Activated CD4-positive, alpha-beta T cell treated with anti-CD3 and anti-CD28 coated beads, Interleukin-2, amount 50 U/mL, for 1 hour (primary cell): ENCODE measurements at regions not wholly inside any gene's neighbourhood (a gene's known extent, or its start where the extent isn't known, plus 50 kb on each side); places are given as distances from the start of the nearest gene placed in this dataset.

Experiments used
- DNase-seq: peaks from one replicate; pipeline ENCODE4 v3.0.0-alpha.2; 2020

- no peak for DNase-seq
Measured at GRCh38 chr4:177052211-177052934, 257.3 kb upstream of the NEIL3 start.

GRCh38 chr4:177057186-177057585 is 252.5 kb upstream of the NEIL3 start:
- no peak for DNase-seq

GRCh38 chr4:177064116-177064515 is 245.6 kb upstream of the NEIL3 start:
- no peak for DNase-seq

- DNase-seq = no peak
Measured at GRCh38 chr4:177064729-177065394, 244.8 kb upstream of the NEIL3 start.

- DNase-seq = no peak
Measured at GRCh38 chr4:177066746-177067145, 242.9 kb upstream of the NEIL3 start.

- DNase-seq = no peak
Measured at GRCh38 chr4:177070533-177071058, 239.1 kb upstream of the NEIL3 start.

- no peak for DNase-seq
Measured at GRCh38 chr4:177077095-177077971, 232.3 kb upstream of the NEIL3 start.

- no peak for DNase-seq
Measured at GRCh38 chr4:177079327-177079726, 230.3 kb upstream of the NEIL3 start.

GRCh38 chr4:177080388-177080787 is 229.3 kb upstream of the NEIL3 start:
- DNase-seq = no peak

GRCh38 chr4:177087060-177087459 is 222.6 kb upstream of the NEIL3 start:
- DNase-seq = no peak

- no peak for DNase-seq
Measured at GRCh38 chr4:177087499-177087898, 222.2 kb upstream of the NEIL3 start.

GRCh38 chr4:177091515-177091914 is 218.2 kb upstream of the NEIL3 start:
- DNase-seq = no peak

GRCh38 chr4:177092807-177093206 is 216.9 kb upstream of the NEIL3 start:
- DNase-seq = no peak

- no peak for DNase-seq
Measured at GRCh38 chr4:177093964-177094363, 215.7 kb upstream of the NEIL3 start.

GRCh38 chr4:177097291-177097690 is 212.4 kb upstream of the NEIL3 start:
- DNase-seq = no peak

- DNase-seq = no peak
Measured at GRCh38 chr4:177099211-177099610, 210.5 kb upstream of the NEIL3 start.

GRCh38 chr4:177100307-177100706 is 209.4 kb upstream of the NEIL3 start:
- DNase-seq = no peak

GRCh38 chr4:177103619-177104018 is 206.1 kb upstream of the NEIL3 start:
- no peak for DNase-seq

GRCh38 chr4:177105536-177105935 is 204.1 kb upstream of the NEIL3 start:
- no peak for DNase-seq

- no peak for DNase-seq
Measured at GRCh38 chr4:177107288-177107921, 202.3 kb upstream of the NEIL3 start.

GRCh38 chr4:177108708-177109107 is 201.0 kb upstream of the NEIL3 start:
- DNase-seq = no peak

- DNase-seq = no peak
Measured at GRCh38 chr4:177109769-177110168, 199.9 kb upstream of the NEIL3 start.

- no peak for DNase-seq
Measured at GRCh38 chr4:177116161-177116560, 193.5 kb upstream of the NEIL3 start.
